PC-3 (cell line): ENCODE measurements at regions not wholly inside any gene's neighbourhood (a gene's known extent, or its start where the extent isn't known, plus 50 kb on each side); places are given as distances from the start of the nearest gene placed in this dataset.

Experiments
- ATAC-seq: fragments of 200-7000 bp; cut with Tn5 transposase; 2 replicates; pipeline ENCODE4 v1.9.1; 2020; ENCODE audit warnings: mild to moderate bottlenecking, moderate library complexity
- BruUV-seq: library from RNA; stranded (reverse); fragments of 400-500 nt; replicated peaks from 2 replicates; lab custom pipeline; 2021; lab: Mats Ljungman, UMichigan
- CTCF ChIA-PET: fragments of 300-600 bp; sonication (Branson Sonifier 250); formaldehyde crosslinking; loops from one replicate; lab custom pipeline; 2022; ENCODE audit warnings: antibody characterized with exemption; lab: Charles Lee
- POLR2A ChIA-PET: fragments of 300-600 bp; sonication (Branson Sonifier 250); formaldehyde crosslinking; loops from one replicate; lab custom pipeline; 2022; ENCODE audit warnings: antibody characterized with exemption; ENCODE audit not compliant: unreplicated experiment; lab: Charles Lee
- DNase-seq: peaks from one replicate; pipeline ENCODE4 v3.0.0-alpha.2; 2015
- H2AFZ ChIP-seq: fragments of 300-600 bp; sonication (generic); 2 replicates; pipeline ENCODE4 v1.6.0; 2016; ENCODE audit warnings: antibody characterized with exemption, low read length
- H3F3A ChIP-seq: fragments of 300-600 bp; sonication (generic); one replicate; pipeline ENCODE4 v1.6.0; 2017; ENCODE audit warnings: antibody characterized with exemption, low read length, control low read depth, mild to moderate bottlenecking; ENCODE audit not compliant: unreplicated experiment
- H3K27ac ChIP-seq: fragments of 300-600 bp; sonication (generic); 2 replicates; pipeline ENCODE4 v1.5.1; 2016; ENCODE audit warnings: mild to moderate bottlenecking, low read length
- H3K27me3 ChIP-seq: fragments of 300-600 bp; sonication (generic); 2 replicates; pipeline ENCODE4 v1.6.1; 2016; ENCODE audit warnings: low read length, mixed read lengths
- H3K36me3 ChIP-seq: fragments of 300-600 bp; sonication (generic); 2 replicates; pipeline ENCODE4 v1.6.1; 2016; ENCODE audit warnings: low read depth, mixed run types, low read length, mixed read lengths
- H3K4me1 ChIP-seq: fragments of 300-600 bp; sonication (generic); 2 replicates; pipeline ENCODE4 v1.5.1; 2016; ENCODE audit warnings: low read length; ENCODE audit not compliant: insufficient read depth
- H3K4me2 ChIP-seq: fragments of 300-600 bp; sonication (generic); 2 replicates; pipeline ENCODE4 v1.6.0; 2016; ENCODE audit warnings: low read length
- H3K4me3 ChIP-seq: fragments of 300-600 bp; sonication (generic); 2 replicates; pipeline ENCODE4 v1.5.1; 2016; ENCODE audit warnings: mild to moderate bottlenecking, low read length, mixed read lengths
- H3K79me2 ChIP-seq: fragments of 300-600 bp; sonication (generic); 2 replicates; pipeline ENCODE4 v1.6.1; 2017; ENCODE audit warnings: low read length, mixed read lengths
- H3K9ac ChIP-seq: fragments of 300-600 bp; sonication (generic); 2 replicates; pipeline ENCODE4 v1.6.0; 2016; ENCODE audit warnings: mild to moderate bottlenecking, low read length
- H3K9me2 ChIP-seq: fragments of 300-600 bp; sonication (generic); replicated peaks from 2 replicates; pipeline ENCODE4 v1.6.1; 2016; ENCODE audit warnings: mixed run types, low read length, mixed read lengths
- H3K9me3 ChIP-seq: fragments of 300-600 bp; sonication (generic); 2 replicates; pipeline ENCODE4 v1.6.1; 2016; ENCODE audit warnings: low read length, mixed read lengths
- H4K20me1 ChIP-seq: fragments of 300-600 bp; sonication (generic); 2 replicates; pipeline ENCODE4 v1.6.1; 2016; ENCODE audit warnings: low read length, mixed read lengths
- CTCF ChIP-seq: fragments of 300-600 bp; sonication (generic); conservative IDR thresholded peaks from 2 replicates; pipeline ENCODE4 v1.5.1; 2017; ENCODE audit warnings: antibody characterized with exemption, low read depth, mild to moderate bottlenecking, low read length
- EZH2 ChIP-seq: fragments of 300-600 bp; sonication (generic); IDR thresholded peaks from one replicate; pipeline ENCODE4 v1.6.1; 2017; ENCODE audit warnings: antibody characterized with exemption, mild to moderate bottlenecking, low read length; ENCODE audit not compliant: unreplicated experiment
- EZH2phosphoT487 ChIP-seq: fragments of 300-600 bp; sonication (generic); IDR thresholded peaks from 2 replicates; pipeline ENCODE4 v1.6.1; 2018; ENCODE audit warnings: mild to moderate bottlenecking, antibody characterized with exemption, low read length, borderline replicate concordance
- intact Hi-C: fragments of 100-400 bp; cut with micrococcal nuclease; formaldehyde crosslinking; loops from 2 replicates; pipeline ENCODE4 v1.9.0; 2023

- no peaks in the 10 kb centered on the region for H3K4me1 ChIP-seq
- intact Hi-C loops = no loop called here
- H3F3A ChIP-seq = no peaks in the 10 kb centered on the region
- no peak overlapping the region for H3K9ac ChIP-seq
- peak overlapping the region; percentile 80 for H2AFZ ChIP-seq
- peaks cover 37% of the 10 kb centered on the region for H3K27me3 ChIP-seq
- H3K9me2 ChIP-seq = no peaks in the 10 kb centered on the region
- H3K36me3 ChIP-seq = no peaks in the 10 kb centered on the region
- peak overlapping the region; percentile 64 for H3K4me3 ChIP-seq
- peak overlapping the region; percentile 78 for H3K4me2 ChIP-seq
- no peaks in the 10 kb centered on the region for H4K20me1 ChIP-seq
- H3K27ac ChIP-seq = no peak overlapping the region
- POLR2A ChIA-PET = no interaction called here
- no peaks in the 10 kb centered on the region for H3K9me3 ChIP-seq
- peak; percentile 95 for TF ChIP-seq EZH2
- no peak for TF ChIP-seq CTCF
- TF ChIP-seq EZH2phosphoT487 = peak; percentile 63; the same call in 1 of the 2 replicates
- no TSS peak for BruUV-seq
- CTCF ChIA-PET = no interaction called here
- no peaks in the 10 kb centered on the region for H3K79me2 ChIP-seq
- DNase-seq = peak; percentile 4
- peak; percentile 60 for ATAC-seq
Measured at GRCh38 chr4:182143822-182144625, 99.2 kb upstream of the TENM3 start.

- no peaks in the 10 kb centered on the region for H3K36me3 ChIP-seq
- intact Hi-C loops = no loop called here
- H3K9me3 ChIP-seq = no peaks in the 10 kb centered on the region
- peak overlapping the region; percentile 38; the same call in 1 of the 2 replicates for H2AFZ ChIP-seq
- H3K4me3 ChIP-seq = peak overlapping the region; percentile 47
- H3K9ac ChIP-seq = no peak overlapping the region
- H3K9me2 ChIP-seq = no peaks in the 10 kb centered on the region
- no peak overlapping the region for H3K27ac ChIP-seq
- H3K4me2 ChIP-seq = peak overlapping the region; percentile 60
- H3K27me3 ChIP-seq = peaks cover 37% of the 10 kb centered on the region
- peak; percentile 71 for TF ChIP-seq EZH2
- no peak; the same call in 1 of the 2 replicates for TF ChIP-seq EZH2phosphoT487
- H3K4me1 ChIP-seq = no peaks in the 10 kb centered on the region
- no peaks in the 10 kb centered on the region for H3F3A ChIP-seq
- no peaks in the 10 kb centered on the region for H4K20me1 ChIP-seq
- H3K79me2 ChIP-seq = no peaks in the 10 kb centered on the region
- ChIA-PET CTCF (interaction anchor here (0.6 kb wide), 1 partner anchor 113 kb away, joined by 4 read pairs; no protein-coding TSS in a partner anchor), POLR2A (no interaction called here)
- BruUV-seq = no TSS peak
- ATAC-seq (peak; percentile 57), DNase-seq (no peak)
Measured at GRCh38 chr4:182144626-182145333, 98.4 kb upstream of the TENM3 start.

DNA sequence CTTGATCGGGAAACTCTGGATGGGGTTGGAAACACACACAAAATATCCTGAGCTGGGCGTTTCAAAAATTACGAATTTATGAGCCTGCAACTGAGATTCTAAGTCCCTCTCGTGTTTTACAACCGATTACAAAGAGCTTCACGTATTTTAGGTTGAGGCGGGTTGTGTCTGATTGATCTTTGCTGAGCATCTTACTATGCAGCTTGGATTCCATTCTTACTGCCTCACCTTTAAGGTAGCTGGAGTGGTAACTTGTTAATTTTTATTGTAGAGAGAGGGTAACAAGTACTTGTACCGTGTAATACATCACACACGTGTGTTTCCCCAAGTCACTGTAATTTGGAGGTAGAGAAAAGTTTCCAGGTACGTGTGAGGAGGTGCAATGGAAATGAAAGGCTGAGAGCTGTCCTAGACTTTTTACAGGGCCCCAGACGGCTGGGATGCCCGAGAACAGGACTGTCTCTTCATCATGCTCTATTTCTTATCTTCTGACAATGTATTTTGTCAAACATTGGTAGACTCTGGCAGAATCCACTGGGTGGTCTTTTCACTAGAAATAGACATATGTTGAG, 97.8 kb upstream of the TENM3 start:
- no TSS peak for BruUV-seq
- intact Hi-C loops = no loop called here
- Histone ChIP-seq H3K9me2 (no peaks in the 10 kb centered on the region), H2AFZ (peak overlapping the region; percentile 38; the same call in 1 of the 2 replicates), H3K27ac (no peak overlapping the region), H3K4me1 (no peaks in the 10 kb centered on the region), H3K36me3 (no peaks in the 10 kb centered on the region), H3K9me3 (no peaks in the 10 kb centered on the region), H3K27me3 (peaks cover 37% of the 10 kb centered on the region), H4K20me1 (no peaks in the 10 kb centered on the region), H3K4me2 (peak overlapping the region; percentile 60), H3F3A (no peaks in the 10 kb centered on the region), H3K9ac (no peak overlapping the region), H3K4me3 (no peak overlapping the region), H3K79me2 (no peaks in the 10 kb centered on the region)
- DNase-seq (no peak), ATAC-seq (no peak)
- POLR2A ChIA-PET = no interaction called here
- CTCF ChIA-PET = interaction anchor here (0.6 kb wide), 1 partner anchor 113 kb away, joined by 4 read pairs; no protein-coding TSS in a partner anchor
- TF ChIP-seq EZH2 (no peak), EZH2phosphoT487 (no peak), CTCF (no peak)
